ENCODE measurements at regions not wholly inside any gene's neighbourhood (a gene's known extent, or its start where the extent isn't known, plus 50 kb on each side); places are given as distances from the start of the nearest gene placed in this dataset.

GRCh38 chr3:81005992-81006391, 755.5 kb downstream of the GBE1 start:
- H3K36me3 ChIP-seq (ENCODE audit: control insufficient read depth, insufficient read depth, low read length), result no peaks in the 10 kb centered on the region
- no peaks in the 10 kb centered on the region for H3K27me3 ChIP-seq (ENCODE audit: control insufficient read depth, insufficient read depth, low read length)
- no peak overlapping the region for H3K4me3 ChIP-seq (ENCODE audit: low read depth, low read length)
- no peak for TF ChIP-seq CTCF (IDR thresholded peaks at IDR 0.05; ENCODE audit: insufficient read depth, low read length, severe bottlenecking)
- no peak for FAIRE-seq
- DNase-seq (ENCODE audit: low read depth), result no peak

- FAIRE-seq, result no peak
These were observed 757.6 kb downstream of the GBE1 start for GRCh38 chr3:81003817-81004216.

GRCh38 chr3:81003008-81003645, 758.3 kb downstream of the GBE1 start:
- no peak for TF ChIP-seq CTCF (IDR thresholded peaks at IDR 0.05; ENCODE audit: insufficient read depth, low read length, severe bottlenecking)
- FAIRE-seq, result no peak
- DNase-seq (ENCODE audit: low read depth), result no peak
- Histone ChIP-seq H3K36me3 (ENCODE audit: control insufficient read depth, insufficient read depth, low read length) (no peaks in the 10 kb centered on the region), H3K27me3 (ENCODE audit: control insufficient read depth, insufficient read depth, low read length) (no peaks in the 10 kb centered on the region), H3K4me3 (ENCODE audit: low read depth, low read length) (no peak overlapping the region)

More at GRCh38 chr3:81003817-81004216, 757.6 kb downstream of the GBE1 start:
- TF ChIP-seq CTCF (IDR thresholded peaks at IDR 0.05; ENCODE audit: insufficient read depth, low read length, severe bottlenecking), result no peak
- Histone ChIP-seq H3K36me3 (ENCODE audit: control insufficient read depth, insufficient read depth, low read length) (no peaks in the 10 kb centered on the region), H3K4me3 (ENCODE audit: low read depth, low read length) (no peak overlapping the region), H3K27me3 (ENCODE audit: control insufficient read depth, insufficient read depth, low read length) (no peaks in the 10 kb centered on the region)
- no peak for DNase-seq (ENCODE audit: low read depth)

- no peak for TF ChIP-seq CTCF (IDR thresholded peaks at IDR 0.05; ENCODE audit: insufficient read depth, low read length, severe bottlenecking)
- Histone ChIP-seq H3K36me3 (ENCODE audit: control insufficient read depth, insufficient read depth, low read length) (no peaks in the 10 kb centered on the region), H3K4me3 (ENCODE audit: low read depth, low read length) (no peak overlapping the region), H3K27me3 (ENCODE audit: control insufficient read depth, insufficient read depth, low read length) (no peaks in the 10 kb centered on the region)
- DNase-seq (ENCODE audit: low read depth) (no peak), FAIRE-seq (no peak)
These were observed 762.0 kb downstream of the GBE1 start for GRCh38 chr3:80999481-80999880.

GRCh38 chr3:80998022-80998421, 763.4 kb downstream of the GBE1 start:
- H3K4me3 ChIP-seq (ENCODE audit: low read depth, low read length), result no peak overlapping the region
- no peak for FAIRE-seq
- DNase-seq (ENCODE audit: low read depth), result no peak
- no peaks in the 10 kb centered on the region for H3K27me3 ChIP-seq (ENCODE audit: control insufficient read depth, insufficient read depth, low read length)
- TF ChIP-seq CTCF (IDR thresholded peaks at IDR 0.05; ENCODE audit: insufficient read depth, low read length, severe bottlenecking), result no peak
- no peaks in the 10 kb centered on the region for H3K36me3 ChIP-seq (ENCODE audit: control insufficient read depth, insufficient read depth, low read length)

GRCh38 chr3:80997622-80998021, 763.8 kb downstream of the GBE1 start:
- FAIRE-seq, result no peak

More at GRCh38 chr3:80997622-80998021, 763.8 kb downstream of the GBE1 start:
- no peak for TF ChIP-seq CTCF (IDR thresholded peaks at IDR 0.05; ENCODE audit: insufficient read depth, low read length, severe bottlenecking)
- no peaks in the 10 kb centered on the region for H3K36me3 ChIP-seq (ENCODE audit: control insufficient read depth, insufficient read depth, low read length)
- no peak for DNase-seq (ENCODE audit: low read depth)
- no peaks in the 10 kb centered on the region for H3K27me3 ChIP-seq (ENCODE audit: control insufficient read depth, insufficient read depth, low read length)
- no peak overlapping the region for H3K4me3 ChIP-seq (ENCODE audit: low read depth, low read length)

Measured in bronchial epithelial cell (primary cell).